Neural cell (in vitro differentiated cells): ENCODE measurements at regions not wholly inside any gene's neighbourhood (a gene's known extent, or its start where the extent isn't known, plus 50 kb on each side); places are given as distances from the start of the nearest gene placed in this dataset.

Experiments
- H2AFZ ChIP-seq: fragments of 200-600, 300-800 bp; sonication (generic), shearing (Covaris generic); 2 replicates; pipeline ENCODE4 v1.6.0; 2014; ENCODE audit warnings: low read depth, mild to moderate bottlenecking, antibody characterized with exemption, low read length, moderate library complexity
- H3F3A ChIP-seq: fragments of 200-600 bp; shearing (Covaris generic); 2 replicates; pipeline ENCODE4 v1.6.1; 2016; ENCODE audit warnings: mild to moderate bottlenecking, moderate library complexity, mixed read lengths, antibody characterized with exemption, low read length; ENCODE audit not compliant: insufficient read depth, poor library complexity, severe bottlenecking
- H3K27ac ChIP-seq: fragments of 200-600, 300-800 bp; sonication (generic), shearing (Covaris generic); 2 replicates; pipeline ENCODE4 v1.5.1; 2014; ENCODE audit warnings: mild to moderate bottlenecking, low read length, moderate library complexity
- H3K27me3 ChIP-seq: fragments of 300-800, 200-600 bp; sonication (generic), shearing (Covaris generic); 2 replicates; pipeline ENCODE4 v1.6.0; 2014; ENCODE audit warnings: mild to moderate bottlenecking, low read depth, low read length, moderate library complexity; ENCODE audit not compliant: insufficient read depth
- H3K36me3 ChIP-seq: fragments of 300-800, 200-600 bp; sonication (generic), shearing (Covaris generic); 2 replicates; pipeline ENCODE4 v1.5.1; 2014; ENCODE audit warnings: mild to moderate bottlenecking, antibody characterized with exemption, low read length, moderate library complexity; ENCODE audit not compliant: insufficient read depth
- H3K4me2 ChIP-seq: fragments of 300-800, 200-600 bp; sonication (generic), shearing (Covaris generic); 2 replicates; pipeline ENCODE4 v1.6.0; 2014; ENCODE audit warnings: mild to moderate bottlenecking, low read length
- H3K4me3 ChIP-seq: fragments of 300-800, 200-600 bp; sonication (generic), shearing (Covaris generic); 2 replicates; pipeline ENCODE4 v1.5.1; 2014; ENCODE audit warnings: mild to moderate bottlenecking, low read length, moderate library complexity
- H3K79me2 ChIP-seq: fragments of 200-600 bp; shearing (Covaris generic); replicated peaks from 2 replicates; pipeline ENCODE4 v1.6.0; 2014; ENCODE audit warnings: mild to moderate bottlenecking, low read length, moderate library complexity; ENCODE audit not compliant: insufficient read depth
- H3K9ac ChIP-seq: fragments of 300-800, 200-600 bp; sonication (generic), shearing (Covaris generic); 2 replicates; pipeline ENCODE4 v1.6.1; 2016; ENCODE audit warnings: mild to moderate bottlenecking, low read length, mixed read lengths
- H3K9me2 ChIP-seq: fragments of 200-600 bp; shearing (Covaris generic); 2 replicates; pipeline ENCODE4 v1.6.1; 2016; ENCODE audit warnings: mild to moderate bottlenecking, low read length, mixed read lengths; ENCODE audit not compliant: insufficient read depth
- H3K9me3 ChIP-seq: fragments of 200-600, 300-800 bp; sonication (generic), shearing (Covaris generic); 2 replicates; pipeline ENCODE4 v1.6.1; 2016; ENCODE audit warnings: mild to moderate bottlenecking, mixed run types, low read length, moderate library complexity, mixed read lengths
- H4K20me1 ChIP-seq: fragments of 200-600 bp; shearing (Covaris generic); 2 replicates; pipeline ENCODE4 v1.6.1; 2016; ENCODE audit warnings: mild to moderate bottlenecking, mixed run types; ENCODE audit not compliant: insufficient read depth
- EP300 ChIP-seq: fragments of 450-650 bp; conservative IDR thresholded peaks from 2 replicates; pipeline ENCODE4 v1.6.1; 2014; ENCODE audit warnings: antibody characterized with exemption, mild to moderate bottlenecking, moderate library complexity; ENCODE audit not compliant: poor library complexity, severe bottlenecking
- EZH2 ChIP-seq: fragments of 200-600, 300-800 bp; shearing (Covaris generic), sonication (generic); IDR thresholded peaks from 2 replicates; pipeline ENCODE4 v1.6.1; 2014; ENCODE audit warnings: antibody characterized with exemption, low read length, borderline replicate concordance, mild to moderate bottlenecking; ENCODE audit not compliant: insufficient read depth, poor library complexity, severe bottlenecking
- MXI1 ChIP-seq: fragments of 450-650 bp; conservative IDR thresholded peaks from 2 replicates; pipeline ENCODE4 v1.6.1; 2014; ENCODE audit warnings: antibody characterized with exemption, mild to moderate bottlenecking; ENCODE audit not compliant: poor library complexity, severe bottlenecking
- POLR2AphosphoS5 ChIP-seq: IDR thresholded peaks from 2 replicates; pipeline ENCODE4 v1.6.1; 2012
- RAD21 ChIP-seq: fragments of 450-650 bp; conservative IDR thresholded peaks from 2 replicates; pipeline ENCODE4 v1.6.1; 2014; ENCODE audit warnings: antibody characterized with exemption, mild to moderate bottlenecking, moderate library complexity
- SMC3 ChIP-seq: fragments of 450-650 bp; conservative IDR thresholded peaks from 2 replicates; pipeline ENCODE4 v1.6.1; 2014; ENCODE audit warnings: antibody characterized with exemption, mild to moderate bottlenecking, moderate library complexity; ENCODE audit not compliant: poor library complexity
- TAF1 ChIP-seq: IDR thresholded peaks from 2 replicates; pipeline ENCODE4 v1.6.1; 2012; ENCODE audit warnings: low read depth
- TF ChIP-seq, protein P1 (sequence below): IDR thresholded peaks from 2 replicates; pipeline ENCODE4 v1.6.1; 2012; ENCODE audit warnings: borderline replicate concordance
- TF ChIP-seq, protein P2 (sequence below): fragments of 450-650 bp; IDR thresholded peaks from 2 replicates; pipeline ENCODE4 v1.5.1; 2014; ENCODE audit warnings: antibody characterized with exemption, mild to moderate bottlenecking, moderate library complexity; ENCODE audit not compliant: poor library complexity, severe bottlenecking

DNA sequence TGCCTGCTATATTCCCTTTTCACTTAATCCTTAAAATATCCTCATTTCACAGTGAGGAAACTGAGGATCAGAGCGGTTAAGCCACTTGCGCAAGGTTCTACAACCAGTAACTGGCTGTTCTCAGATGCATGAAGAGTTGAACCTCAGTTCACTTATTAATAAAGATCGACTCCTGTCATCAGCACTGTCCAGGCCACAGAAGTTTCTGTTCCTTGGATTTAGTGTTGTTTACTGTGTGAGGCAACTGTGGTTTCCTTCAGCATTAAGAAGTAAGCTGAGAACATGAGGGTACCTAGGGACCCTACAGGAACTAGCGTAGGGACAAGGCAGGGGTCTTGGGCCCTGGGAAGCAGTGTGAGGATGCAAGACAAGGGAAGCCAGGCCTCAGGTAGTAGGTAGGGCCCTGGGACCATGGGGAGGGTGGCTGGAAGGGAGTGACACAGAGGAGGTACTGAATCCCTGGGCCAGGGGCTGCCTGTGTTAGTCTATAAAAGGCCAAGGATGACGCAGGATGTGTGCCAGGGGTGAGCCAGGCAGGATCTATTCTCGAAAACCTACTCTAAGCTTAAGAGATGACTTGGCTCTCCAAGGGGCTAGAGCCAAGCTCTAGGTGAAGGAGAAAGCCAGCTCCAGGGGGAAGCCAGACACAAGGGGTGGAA lies 181.2 kb upstream of the CSF3R start:
- Histone ChIP-seq H3K4me2 (no peak overlapping the region), H3K9me3 (no peaks in the 10 kb centered on the region), H3K27me3 (no peaks in the 10 kb centered on the region), H3K36me3 (no peaks in the 10 kb centered on the region), H2AFZ (no peak overlapping the region), H3K4me3 (no peak overlapping the region), H3K79me2 (no peaks in the 10 kb centered on the region), H4K20me1 (no peaks in the 10 kb centered on the region), H3K9ac (no peak overlapping the region), H3K27ac (no peak overlapping the region), H3F3A (no peaks in the 10 kb centered on the region), H3K9me2 (no peaks in the 10 kb centered on the region)
- TF ChIP-seq EP300 = no peak
- no peak for TF ChIP-seq EZH2
- TF ChIP-seq, protein P1, sequence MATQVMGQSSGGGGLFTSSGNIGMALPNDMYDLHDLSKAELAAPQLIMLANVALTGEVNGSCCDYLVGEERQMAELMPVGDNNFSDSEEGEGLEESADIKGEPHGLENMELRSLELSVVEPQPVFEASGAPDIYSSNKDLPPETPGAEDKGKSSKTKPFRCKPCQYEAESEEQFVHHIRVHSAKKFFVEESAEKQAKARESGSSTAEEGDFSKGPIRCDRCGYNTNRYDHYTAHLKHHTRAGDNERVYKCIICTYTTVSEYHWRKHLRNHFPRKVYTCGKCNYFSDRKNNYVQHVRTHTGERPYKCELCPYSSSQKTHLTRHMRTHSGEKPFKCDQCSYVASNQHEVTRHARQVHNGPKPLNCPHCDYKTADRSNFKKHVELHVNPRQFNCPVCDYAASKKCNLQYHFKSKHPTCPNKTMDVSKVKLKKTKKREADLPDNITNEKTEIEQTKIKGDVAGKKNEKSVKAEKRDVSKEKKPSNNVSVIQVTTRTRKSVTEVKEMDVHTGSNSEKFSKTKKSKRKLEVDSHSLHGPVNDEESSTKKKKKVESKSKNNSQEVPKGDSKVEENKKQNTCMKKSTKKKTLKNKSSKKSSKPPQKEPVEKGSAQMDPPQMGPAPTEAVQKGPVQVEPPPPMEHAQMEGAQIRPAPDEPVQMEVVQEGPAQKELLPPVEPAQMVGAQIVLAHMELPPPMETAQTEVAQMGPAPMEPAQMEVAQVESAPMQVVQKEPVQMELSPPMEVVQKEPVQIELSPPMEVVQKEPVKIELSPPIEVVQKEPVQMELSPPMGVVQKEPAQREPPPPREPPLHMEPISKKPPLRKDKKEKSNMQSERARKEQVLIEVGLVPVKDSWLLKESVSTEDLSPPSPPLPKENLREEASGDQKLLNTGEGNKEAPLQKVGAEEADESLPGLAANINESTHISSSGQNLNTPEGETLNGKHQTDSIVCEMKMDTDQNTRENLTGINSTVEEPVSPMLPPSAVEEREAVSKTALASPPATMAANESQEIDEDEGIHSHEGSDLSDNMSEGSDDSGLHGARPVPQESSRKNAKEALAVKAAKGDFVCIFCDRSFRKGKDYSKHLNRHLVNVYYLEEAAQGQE = no peak
- no peak for TF ChIP-seq MXI1
- TF ChIP-seq TAF1 = no peak
- no peak for TF ChIP-seq SMC3
- TF ChIP-seq, protein P2, sequence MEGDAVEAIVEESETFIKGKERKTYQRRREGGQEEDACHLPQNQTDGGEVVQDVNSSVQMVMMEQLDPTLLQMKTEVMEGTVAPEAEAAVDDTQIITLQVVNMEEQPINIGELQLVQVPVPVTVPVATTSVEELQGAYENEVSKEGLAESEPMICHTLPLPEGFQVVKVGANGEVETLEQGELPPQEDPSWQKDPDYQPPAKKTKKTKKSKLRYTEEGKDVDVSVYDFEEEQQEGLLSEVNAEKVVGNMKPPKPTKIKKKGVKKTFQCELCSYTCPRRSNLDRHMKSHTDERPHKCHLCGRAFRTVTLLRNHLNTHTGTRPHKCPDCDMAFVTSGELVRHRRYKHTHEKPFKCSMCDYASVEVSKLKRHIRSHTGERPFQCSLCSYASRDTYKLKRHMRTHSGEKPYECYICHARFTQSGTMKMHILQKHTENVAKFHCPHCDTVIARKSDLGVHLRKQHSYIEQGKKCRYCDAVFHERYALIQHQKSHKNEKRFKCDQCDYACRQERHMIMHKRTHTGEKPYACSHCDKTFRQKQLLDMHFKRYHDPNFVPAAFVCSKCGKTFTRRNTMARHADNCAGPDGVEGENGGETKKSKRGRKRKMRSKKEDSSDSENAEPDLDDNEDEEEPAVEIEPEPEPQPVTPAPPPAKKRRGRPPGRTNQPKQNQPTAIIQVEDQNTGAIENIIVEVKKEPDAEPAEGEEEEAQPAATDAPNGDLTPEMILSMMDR = no peak
- TF ChIP-seq RAD21 = no peak
- no peak for TF ChIP-seq POLR2AphosphoS5

DNA sequence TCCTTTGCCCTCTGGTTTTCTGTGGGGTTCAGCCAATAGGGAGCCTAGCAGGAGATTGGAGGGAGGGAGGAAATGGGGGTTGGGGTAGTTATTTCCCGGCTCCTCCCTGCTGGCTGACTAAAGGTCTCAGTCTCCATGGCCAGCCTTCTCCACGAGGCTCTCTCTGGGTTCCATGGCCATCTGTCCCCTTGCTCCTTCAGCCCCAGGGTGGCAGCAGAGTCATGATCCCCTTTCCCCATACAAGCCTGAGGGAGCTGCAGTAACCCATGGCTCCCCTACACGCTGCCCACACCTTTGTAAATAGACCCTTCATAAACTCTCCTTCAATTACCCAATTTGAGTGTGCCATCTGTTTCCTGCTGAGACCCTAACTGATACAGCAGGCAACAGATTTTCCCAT lies 176.1 kb upstream of the CSF3R start:
- H3K9me2 ChIP-seq = no peaks in the 10 kb centered on the region
- TF ChIP-seq, protein P1 = no peak
- TF ChIP-seq SMC3 (no peak), EP300 (no peak), POLR2AphosphoS5 (no peak), TAF1 (no peak), EZH2 (no peak), RAD21 (no peak), MXI1 (no peak)
- TF ChIP-seq, protein P2 = no peak
- no peaks in the 10 kb centered on the region for H4K20me1 ChIP-seq

More for the DNA sequence above, 176.1 kb upstream of the CSF3R start:
- no peaks in the 10 kb centered on the region for H3K36me3 ChIP-seq
- H3K9ac ChIP-seq = no peak overlapping the region
- H3K27me3 ChIP-seq = no peaks in the 10 kb centered on the region
- no peak overlapping the region for H3K27ac ChIP-seq
- no peak overlapping the region for H3K4me3 ChIP-seq
- H3F3A ChIP-seq = no peaks in the 10 kb centered on the region
- H3K9me3 ChIP-seq = no peaks in the 10 kb centered on the region
- H3K4me2 ChIP-seq = no peak overlapping the region
- H2AFZ ChIP-seq = no peak overlapping the region
- no peaks in the 10 kb centered on the region for H3K79me2 ChIP-seq
